Right lung (tissue), 2 donors: ENCODE measurements at regions not wholly inside any gene's neighbourhood (a gene's known extent, or its start where the extent isn't known, plus 50 kb on each side); places are given as distances from the start of the nearest gene placed in this dataset.

Source experiments
- DNase-seq, 2 donors: peaks; one replicate each; pipeline ENCODE4 v3.0.0-alpha.2; 2013

GRCh38 chr17:77363821-77364361 is 223.1 kb downstream of the SEC14L1 start:
- no peak for DNase-seq

- no peak for DNase-seq
Measured at GRCh38 chr17:77364381-77364911, 223.7 kb downstream of the SEC14L1 start.

- no peak for DNase-seq
Measured at GRCh38 chr17:77364941-77365583, 224.3 kb downstream of the SEC14L1 start.

- DNase-seq = no peak
Measured at GRCh38 chr17:77365584-77366186, 224.9 kb downstream of the SEC14L1 start.

GRCh38 chr17:77366206-77366557 is 225.4 kb downstream of the SEC14L1 start:
- DNase-seq = no peak

GRCh38 chr17:77366558-77367245 is 225.9 kb downstream of the SEC14L1 start:
- no peak for DNase-seq

GRCh38 chr17:77369544-77369971 is 228.8 kb downstream of the SEC14L1 start:
- DNase-seq = no peak

- no peak for DNase-seq
Measured at GRCh38 chr17:77370586-77370985, 229.8 kb downstream of the SEC14L1 start.

GRCh38 chr17:77371117-77371887 is 230.5 kb downstream of the SEC14L1 start:
- no peak for DNase-seq

GRCh38 chr17:77371888-77372443 is 231.2 kb downstream of the SEC14L1 start:
- no peak for DNase-seq

- peak; percentile 94 to 96 for DNase-seq
Measured at GRCh38 chr17:77372444-77373298, 231.9 kb downstream of the SEC14L1 start.

GRCh38 chr17:77373299-77374169 is 232.8 kb downstream of the SEC14L1 start:
- no peak for DNase-seq

GRCh38 chr17:77374170-77374936 is 233.6 kb downstream of the SEC14L1 start:
- DNase-seq = peak; percentile 79 to 84

- DNase-seq = no peak
Measured at GRCh38 chr17:77375108-77375916, 234.5 kb downstream of the SEC14L1 start.

GRCh38 chr17:77375917-77376651 is 235.3 kb downstream of the SEC14L1 start:
- DNase-seq = no peak

- DNase-seq = peak; percentile 86 to 87
Measured at GRCh38 chr17:77376795-77377709, 236.3 kb downstream of the SEC14L1 start.
